Testis (tissue), 2 donors: ENCODE measurements at regions not wholly inside any gene's neighbourhood (a gene's known extent, or its start where the extent isn't known, plus 50 kb on each side); places are given as distances from the start of the nearest gene placed in this dataset.

Source experiments
- CTCF ChIP-seq, 3 experiments: fragments of 450-650 bp in 2 of 3; fragments of 200-600 bp in 1 of 3; sonication (generic) in 1 of 3; IDR thresholded peaks; one replicate each; pipeline ENCODE4 v1.5.1; 2016 to 2019; ENCODE audit warnings: antibody characterized with exemption in 3 of 3, mild to moderate bottlenecking in 2 of 3, moderate library complexity in 1 of 3
- POLR2A ChIP-seq: fragments of 450-650 bp; IDR thresholded peaks from one replicate; pipeline ENCODE4 v1.6.1; 2017; ENCODE audit warnings: antibody characterized with exemption, mild to moderate bottlenecking, moderate library complexity

DNA sequence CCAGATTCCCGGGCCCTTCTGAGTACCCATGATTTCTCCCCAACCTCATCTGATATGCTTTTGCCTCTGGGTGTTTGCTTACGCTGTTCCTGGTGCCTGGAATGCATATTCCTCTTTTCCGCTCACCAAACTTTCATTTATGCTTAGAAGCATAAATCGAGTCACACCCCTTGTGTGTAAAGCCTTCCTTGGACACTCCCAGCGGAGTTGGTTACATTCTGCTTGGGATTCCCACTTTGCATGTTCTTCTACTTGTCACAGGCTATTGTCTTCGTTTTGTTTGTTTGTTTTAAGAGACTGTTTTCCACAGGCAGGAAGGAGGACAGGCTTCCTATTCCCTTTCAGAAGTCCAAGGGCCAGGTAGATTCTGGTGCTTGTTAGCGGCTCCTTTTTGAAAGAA lies 76.5 kb downstream of the SEC61B start:
- TF ChIP-seq POLR2A (no peak), CTCF (IDR thresholded peaks at IDR 0.05) (no peak)
